Fibroblast of skin of back (primary cell): ENCODE measurements at regions not wholly inside any gene's neighbourhood (a gene's known extent, or its start where the extent isn't known, plus 50 kb on each side); places are given as distances from the start of the nearest gene placed in this dataset.

Experiments used
- DNase-seq: peaks from one replicate; pipeline ENCODE4 v3.0.0-alpha.2; 2013

GRCh38 chr11:133787379-133788141, 57.8 kb downstream of the SPATA19 start:
- peak; percentile 13 for DNase-seq

- DNase-seq = no peak
These were observed 59.4 kb downstream of the SPATA19 start for GRCh38 chr11:133785795-133786340.

GRCh38 chr11:133784359-133784758, 61.0 kb downstream of the SPATA19 start:
- DNase-seq = no peak

GRCh38 chr11:133782116-133782725, 63.1 kb downstream of the SPATA19 start:
- DNase-seq = no peak

- DNase-seq = no peak
These were observed 67.2 kb downstream of the SPATA19 start for GRCh38 chr11:133778161-133778560.

- no peak for DNase-seq
These were observed 68.5 kb downstream of the SPATA19 start for GRCh38 chr11:133776671-133777367.

GRCh38 chr11:133762538-133762937, 82.8 kb downstream of the SPATA19 start:
- DNase-seq = no peak

GRCh38 chr11:133753150-133753549, 92.2 kb downstream of the SPATA19 start:
- no peak for DNase-seq

- no peak for DNase-seq
These were observed 95.5 kb downstream of the SPATA19 start for GRCh38 chr11:133749841-133750240.

GRCh38 chr11:133747409-133747808, 97.9 kb downstream of the SPATA19 start:
- DNase-seq = no peak

GRCh38 chr11:133746663-133747306, 98.5 kb downstream of the SPATA19 start:
- DNase-seq = no peak

- DNase-seq = no peak
These were observed 99.5 kb downstream of the SPATA19 start for GRCh38 chr11:133745791-133746190.

GRCh38 chr11:133742353-133742752, 103.0 kb downstream of the SPATA19 start:
- DNase-seq = no peak

- no peak for DNase-seq
These were observed 104.3 kb downstream of the SPATA19 start for GRCh38 chr11:133740963-133741362.

GRCh38 chr11:133739481-133739880, 105.8 kb downstream of the SPATA19 start:
- no peak for DNase-seq

- no peak for DNase-seq
These were observed 106.7 kb downstream of the SPATA19 start for GRCh38 chr11:133738624-133739023.

- no peak for DNase-seq
These were observed 111.7 kb downstream of the SPATA19 start for GRCh38 chr11:133733631-133734030.

- DNase-seq = no peak
These were observed 113.1 kb downstream of the SPATA19 start for GRCh38 chr11:133732109-133732674.

- no peak for DNase-seq
These were observed 117.5 kb downstream of the SPATA19 start for GRCh38 chr11:133727774-133728173.

- no peak for DNase-seq
These were observed 118.8 kb downstream of the SPATA19 start for GRCh38 chr11:133726542-133726941.

- DNase-seq = no peak
These were observed 121.2 kb downstream of the SPATA19 start for GRCh38 chr11:133724116-133724515.

- DNase-seq = no peak
These were observed 122.3 kb downstream of the SPATA19 start for GRCh38 chr11:133723056-133723455.

GRCh38 chr11:133720951-133721350, 124.4 kb downstream of the SPATA19 start:
- no peak for DNase-seq
